HCT116 (cell line): ENCODE measurements at regions not wholly inside any gene's neighbourhood (a gene's known extent, or its start where the extent isn't known, plus 50 kb on each side); places are given as distances from the start of the nearest gene placed in this dataset.

Experiments used
- ATAC-seq: fragments of 200-7000 bp; cut with Tn5 transposase; 2 replicates; pipeline ENCODE4 v1.9.1; 2020; ENCODE audit warnings: mild to moderate bottlenecking, moderate library complexity
- BruUV-seq: library from RNA; stranded (reverse); fragments of 400-500 nt; replicated peaks from 2 replicates; lab custom pipeline; 2021; lab: Mats Ljungman, UMichigan
- CTCF ChIA-PET: fragments of 300-600 bp; sonication (Branson Sonifier 250); formaldehyde crosslinking; loops from one replicate; lab custom pipeline; 2021; ENCODE audit warnings: antibody characterized with exemption; lab: Charles Lee
- POLR2A ChIA-PET: fragments of 300-600, 350-600 bp; sonication (Branson Sonifier 250); formaldehyde crosslinking; loops from one replicate; lab custom pipeline; 2021; ENCODE audit warnings: antibody characterized with exemption; lab: Charles Lee
- RAD21 ChIA-PET, 2 experiments: fragments of 300-600 bp; sonication (Branson Sonifier 250); formaldehyde crosslinking; loops; one replicate each; lab custom pipeline; 2023; ENCODE audit warnings: low total read pairs in 2 of 2; ENCODE audit not compliant: uncharacterized antibody in 2 of 2, unreplicated experiment in 2 of 2, low non-redundant PET in 1 of 2; lab: Charles Lee
- DNase-seq: peaks from one replicate; pipeline ENCODE4 v3.0.0-alpha.2; 2010; ENCODE audit warnings: low read depth, low spot score
- H2AFZ ChIP-seq: fragments of 200-600 bp; shearing (Covaris generic), sonication (generic); 2 replicates; pipeline ENCODE4 v1.6.1; 2017; ENCODE audit warnings: low read depth, mixed run types, mixed read lengths, antibody characterized with exemption, low read length; ENCODE audit not compliant: poor library complexity, severe bottlenecking
- H3K27ac ChIP-seq: 2 replicates; pipeline ENCODE4 v1.5.1; 2012; ENCODE audit warnings: low read depth, low read length
- H3K27me3 ChIP-seq: fragments of 200-600 bp; sonication (generic); 2 replicates; pipeline ENCODE4 v1.6.1; 2016; ENCODE audit warnings: mixed run types, low read length, mixed read lengths; ENCODE audit not compliant: insufficient read depth
- H3K36me3 ChIP-seq, 2 experiments: fragments of 200-500 bp in 1 of 2; fragments of 200-600 bp in 1 of 2; sonication (Bioruptor generic) in 1 of 2; sonication (generic) in 1 of 2; 2 replicates each; pipeline versions ENCODE4 v1.5.1 to v1.6.1; 2014 to 2016; ENCODE audit warnings: low read length in 2 of 2, inconsistent platforms in 1 of 2, mixed read lengths in 1 of 2, mixed run types in 1 of 2; ENCODE audit not compliant: insufficient read depth in 2 of 2, control insufficient read depth in 1 of 2
- H3K4me1 ChIP-seq, 2 experiments: fragments of 200-600 bp in 1 of 2; sonication (generic) in 1 of 2; 2 replicates each; pipeline versions ENCODE4 v1.5.1 to v1.6.1; 2012 to 2017; ENCODE audit warnings: low read length in 2 of 2, inconsistent platforms in 1 of 2, mild to moderate bottlenecking in 1 of 2, mixed read lengths in 1 of 2, mixed run types in 1 of 2, moderate library complexity in 1 of 2; ENCODE audit not compliant: insufficient read depth in 2 of 2, control insufficient read depth in 1 of 2
- H3K4me2 ChIP-seq: fragments of 200-600 bp; sonication (generic); 2 replicates; pipeline ENCODE4 v1.6.1; 2017; ENCODE audit warnings: mixed run types, low read length, mixed read lengths
- H3K4me3 ChIP-seq, 2 experiments: fragments of 200-600 bp in 1 of 2; sonication (generic) in 1 of 2; replicated peaks in 1 of 2; 2 replicates each; pipeline ENCODE4 v1.5.1; 2011 to 2016; ENCODE audit warnings: low read length in 2 of 2, control low read depth in 1 of 2, low read depth in 1 of 2, mild to moderate bottlenecking in 1 of 2, mixed read lengths in 1 of 2, mixed run types in 1 of 2
- H3K79me2 ChIP-seq: fragments of 200-600 bp; sonication (generic); 2 replicates; pipeline ENCODE4 v1.6.1; 2017; ENCODE audit warnings: mild to moderate bottlenecking, mixed run types, low read length, moderate library complexity, mixed read lengths; ENCODE audit not compliant: insufficient read depth
- H3K9ac ChIP-seq: fragments of 200-600 bp; sonication (generic); 2 replicates; pipeline ENCODE4 v1.6.1; 2016; ENCODE audit warnings: low read length, mixed read lengths
- H3K9me2 ChIP-seq: fragments of 200-600 bp; sonication (generic), shearing (Covaris generic); 2 replicates; pipeline ENCODE4 v1.6.1; 2017; ENCODE audit warnings: mixed run types, mild to moderate bottlenecking, moderate library complexity; ENCODE audit not compliant: insufficient read depth
- H3K9me3 ChIP-seq, 2 experiments: fragments of 200-500 bp in 1 of 2; fragments of 200-600 bp in 1 of 2; sonication (Bioruptor generic) in 1 of 2; sonication (generic) in 1 of 2; 2 replicates each; pipeline ENCODE4 v1.6.1; 2014 to 2017; ENCODE audit warnings: low read length in 2 of 2, mixed read lengths in 2 of 2, inconsistent platforms in 1 of 2, low read depth in 1 of 2, mild to moderate bottlenecking in 1 of 2, mixed run types in 1 of 2, moderate library complexity in 1 of 2; ENCODE audit not compliant: control insufficient read depth in 1 of 2, insufficient read depth in 1 of 2
- H4K20me1 ChIP-seq: fragments of 200-600 bp; sonication (generic), shearing (Covaris generic); 2 replicates; pipeline ENCODE4 v1.6.1; 2017; ENCODE audit warnings: mixed run types, mild to moderate bottlenecking, moderate library complexity; ENCODE audit not compliant: insufficient read depth
- CBX3 ChIP-seq: IDR thresholded peaks from 2 replicates; pipeline ENCODE4 v1.6.1; 2012; ENCODE audit warnings: low read depth
- CTCF ChIP-seq, 3 experiments: fragments of 200-600 bp in 1 of 3; sonication (generic) in 1 of 3; IDR thresholded peaks in 2 of 3; conservative IDR thresholded peaks in 1 of 3; 2 replicates each; pipeline ENCODE4 v1.5.1; 2012 to 2017; ENCODE audit warnings: low read depth in 2 of 3, low read length in 2 of 3, antibody characterized with exemption in 1 of 3, borderline replicate concordance in 1 of 3, control low read depth in 1 of 3, mild to moderate bottlenecking in 1 of 3, mixed read lengths in 1 of 3, mixed run types in 1 of 3, moderate library complexity in 1 of 3; ENCODE audit not compliant: insufficient read depth in 1 of 3
- EGR1 ChIP-seq: IDR thresholded peaks from 2 replicates; pipeline ENCODE4 v1.6.1; 2012; ENCODE audit warnings: low read depth
- ELF1 ChIP-seq: IDR thresholded peaks from 2 replicates; pipeline ENCODE4 v1.6.1; 2012; ENCODE audit warnings: low read depth, borderline replicate concordance
- EZH2 ChIP-seq: fragments of 200-600 bp; sonication (generic); IDR thresholded peaks from 2 replicates; pipeline ENCODE4 v1.6.1; 2017; ENCODE audit warnings: antibody characterized with exemption, mixed run types
- JUND ChIP-seq: IDR thresholded peaks from 2 replicates; pipeline ENCODE4 v1.6.1; 2012
- POLR2A ChIP-seq: IDR thresholded peaks from 2 replicates; pipeline ENCODE4 v1.7.0; 2011; ENCODE audit warnings: borderline replicate concordance; ENCODE audit not compliant: insufficient read depth, insufficient read length; ENCODE audit errors: extremely low read depth
- REST ChIP-seq: IDR thresholded peaks from 2 replicates; pipeline ENCODE4 v1.6.1; 2012; ENCODE audit warnings: low read depth
- SIN3A ChIP-seq: IDR thresholded peaks from 2 replicates; pipeline ENCODE4 v1.6.1; 2012; ENCODE audit warnings: low read depth
- SP1 ChIP-seq: IDR thresholded peaks from 2 replicates; pipeline ENCODE4 v1.6.1; 2012; ENCODE audit warnings: low read depth
- TCF7L2 ChIP-seq: IDR thresholded peaks from 2 replicates; pipeline ENCODE4 v1.7.0; 2011; ENCODE audit warnings: borderline replicate concordance, inconsistent platforms; ENCODE audit not compliant: insufficient read depth, insufficient read length; ENCODE audit errors: extremely low read depth
- YY1 ChIP-seq: IDR thresholded peaks from 2 replicates; pipeline ENCODE4 v1.6.1; 2011; ENCODE audit warnings: low read length, low read depth, moderate library complexity, mild to moderate bottlenecking; ENCODE audit not compliant: insufficient replicate concordance; ENCODE audit errors: extremely low read depth
- ZFX ChIP-seq: fragments of 450-650 bp; IDR thresholded peaks from 2 replicates; pipeline ENCODE4 v1.6.1; 2017
- ZNF274 ChIP-seq: fragments of 200-500 bp; sonication (Bioruptor generic); IDR thresholded peaks from 2 replicates; pipeline ENCODE4 v1.6.1; 2014; ENCODE audit warnings: mild to moderate bottlenecking, low read depth, low read length, inconsistent platforms
- intact Hi-C: fragments of 100-400 bp; cut with micrococcal nuclease; formaldehyde crosslinking; loops from 2 replicates; pipeline ENCODE4 v1.10.0; 2022
- TF ChIP-seq, protein P1 (sequence below): IDR thresholded peaks from 2 replicates; pipeline ENCODE4 v1.6.1; 2012

GRCh38 chr9:85292261-85292660 is 449.5 kb downstream of the AGTPBP1 start:
- DNase-seq, result no peak
- no peak overlapping the region for H3K27ac ChIP-seq
- H3K4me3 ChIP-seq, result no peak overlapping the region
- no peaks in the 10 kb centered on the region; the same call in none of the 2 replicates for H3K27me3 ChIP-seq
- H2AFZ ChIP-seq, result no peak overlapping the region
- RAD21 ChIA-PET, result no interaction called here
- TF ChIP-seq YY1 (no peak), ZFX (no peak), CTCF (IDR thresholded peaks at IDR 0.05 in 2 of 3, conservative IDR thresholded peaks at IDR 0.05 in 1 of 3; ENCODE audit: borderline replicate concordance in 1 of 3, insufficient read depth in 1 of 3, low read depth in 2 of 3, low read length in 2 of 3) (no peak), JUND (no peak), CBX3 (no peak), TCF7L2 (no peak), POLR2A (no peak), ZNF274 (no peak), EGR1 (no peak), EZH2 (no peak), ELF1 (no peak), REST (no peak), SP1 (no peak), SIN3A (no peak)
- TF ChIP-seq, protein P1, sequence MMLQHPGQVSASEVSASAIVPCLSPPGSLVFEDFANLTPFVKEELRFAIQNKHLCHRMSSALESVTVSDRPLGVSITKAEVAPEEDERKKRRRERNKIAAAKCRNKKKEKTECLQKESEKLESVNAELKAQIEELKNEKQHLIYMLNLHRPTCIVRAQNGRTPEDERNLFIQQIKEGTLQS, result no peak
- CTCF ChIA-PET, result no interaction called here
- H3K9ac ChIP-seq, result no peak overlapping the region
- no peak for ATAC-seq
- H3K4me1 ChIP-seq, result no peaks in the 10 kb centered on the region
- H3K79me2 ChIP-seq, result no peaks in the 10 kb centered on the region
- POLR2A ChIA-PET, result no interaction called here
- no peaks in the 10 kb centered on the region for H3K9me3 ChIP-seq
- no TSS peak for BruUV-seq
- intact Hi-C loops, result no loop called here
- no peak overlapping the region for H3K4me2 ChIP-seq
- H4K20me1 ChIP-seq, result no peaks in the 10 kb centered on the region
- H3K36me3 ChIP-seq, result no peaks in the 10 kb centered on the region
- H3K9me2 ChIP-seq, result no peaks in the 10 kb centered on the region
